ENCODE measurements at regions not wholly inside any gene's neighbourhood (a gene's known extent, or its start where the extent isn't known, plus 50 kb on each side); places are given as distances from the start of the nearest gene placed in this dataset.
"Not testable (repeated sequence)": the region's sequence is repeated elsewhere in the genome, so short reads cannot be mapped to it uniquely, and the experiment has no call there.

GRCh38 chr2:182540252-182540651 is 113.4 kb upstream of the PDE1A start:
- H3K4me3 Mint-ChIP-seq, result no peak overlapping the region
- POLR2A ChIA-PET, result no interaction called here
- CTCF ChIA-PET, result no interaction called here

DNA sequence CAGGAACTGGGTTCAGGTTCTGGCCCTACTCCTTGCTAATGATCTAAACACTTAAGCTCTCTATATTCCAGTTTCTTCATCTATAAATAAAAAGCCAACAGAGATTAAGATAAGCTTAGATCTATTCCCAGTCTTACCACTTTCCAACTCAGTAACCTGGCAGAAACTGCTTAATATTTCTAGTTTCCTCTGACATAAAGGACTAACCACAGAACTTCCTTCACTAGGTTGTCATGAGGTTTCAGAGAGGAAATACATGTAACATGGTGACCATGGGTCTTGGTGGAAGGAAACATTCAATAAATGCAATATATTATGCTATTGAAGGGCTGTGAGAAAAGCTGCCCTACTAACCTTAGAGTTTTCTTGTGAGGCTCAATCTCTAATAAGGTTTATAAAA is 114.4 kb upstream of the PDE1A start:
- ChIA-PET POLR2A (no interaction called here), CTCF (no interaction called here)
- no peak for DNase-seq
- no peak overlapping the region for H3K4me3 Mint-ChIP-seq
- H3K4me1 Mint-ChIP-seq, result no peaks in the 10 kb centered on the region
- H3K27me3 Mint-ChIP-seq, result no peaks in the 10 kb centered on the region
- H3K36me3 Mint-ChIP-seq (ENCODE audit: low read depth), result no peaks in the 10 kb centered on the region
- H3K9me3 Mint-ChIP-seq, result no peaks in the 10 kb centered on the region
- H3K27ac Mint-ChIP-seq, result no peak overlapping the region

More at GRCh38 chr2:182540252-182540651, 113.4 kb upstream of the PDE1A start:
- H3K9me3 Mint-ChIP-seq, result no peaks in the 10 kb centered on the region
- no peaks in the 10 kb centered on the region for H3K36me3 Mint-ChIP-seq (ENCODE audit: low read depth)
- no peak overlapping the region for H3K27ac Mint-ChIP-seq
- H3K27me3 Mint-ChIP-seq, result no peaks in the 10 kb centered on the region
- H3K4me1 Mint-ChIP-seq, result no peaks in the 10 kb centered on the region
- DNase-seq, result no peak

GRCh38 chr2:182542501-182543258 is 115.8 kb upstream of the PDE1A start:
- no peak overlapping the region for H3K27ac Mint-ChIP-seq
- H3K36me3 Mint-ChIP-seq (ENCODE audit: low read depth), result no peaks in the 10 kb centered on the region
- H3K4me1 Mint-ChIP-seq, result no peaks in the 10 kb centered on the region
- ChIA-PET CTCF (no interaction called here), POLR2A (no interaction called here)
- no peak for DNase-seq
- no peak overlapping the region for H3K4me3 Mint-ChIP-seq
- H3K9me3 Mint-ChIP-seq, result no peaks in the 10 kb centered on the region
- H3K27me3 Mint-ChIP-seq, result no peaks in the 10 kb centered on the region

GRCh38 chr2:182543741-182544525 is 117.1 kb upstream of the PDE1A start:
- no peak for DNase-seq
- Mint-ChIP-seq H3K4me1 (no peaks in the 10 kb centered on the region), H3K9me3 (no peaks in the 10 kb centered on the region), H3K27ac (no peak overlapping the region), H3K36me3 (ENCODE audit: low read depth) (no peaks in the 10 kb centered on the region), H3K27me3 (no peaks in the 10 kb centered on the region), H3K4me3 (no peak overlapping the region)
- POLR2A ChIA-PET, result no interaction called here
- CTCF ChIA-PET, result no interaction called here

DNA sequence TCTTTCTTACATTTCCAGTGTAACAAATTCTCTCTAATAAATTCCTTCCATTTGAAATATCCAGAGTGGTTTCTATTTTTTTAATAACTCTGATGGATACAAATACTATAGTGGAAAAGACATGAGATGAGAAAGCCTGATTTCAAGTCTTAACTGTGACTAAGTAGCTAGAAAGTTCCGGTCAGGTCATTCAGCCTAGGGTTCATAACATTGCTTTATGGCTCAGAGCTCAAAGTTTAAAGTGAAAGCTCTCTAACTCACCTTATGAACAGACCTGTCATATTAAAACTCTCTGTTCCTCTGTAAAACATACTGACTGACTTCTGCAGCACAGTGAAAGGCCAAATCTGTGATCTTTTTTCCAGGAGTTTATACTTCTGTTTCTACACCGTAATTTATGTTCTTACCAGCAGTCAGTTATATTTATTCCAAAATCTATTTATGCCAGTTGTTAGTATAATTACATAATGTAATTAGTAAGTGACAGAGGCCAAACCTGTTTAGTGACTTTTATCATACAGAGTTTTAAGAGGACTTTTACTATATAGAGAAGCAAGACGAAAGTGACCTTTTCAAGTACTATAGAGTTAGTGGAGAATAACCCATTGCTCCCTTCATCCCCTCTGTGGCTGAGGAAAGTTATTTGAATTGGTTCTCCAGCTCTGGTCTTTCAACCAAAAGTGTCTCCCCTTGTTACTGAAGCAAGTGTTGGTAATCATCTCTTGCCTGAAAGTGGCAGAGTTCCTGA is 118.8 kb upstream of the PDE1A start:
- ChIA-PET CTCF (no interaction called here), POLR2A (no interaction called here)
- Mint-ChIP-seq H3K9me3 (no peaks in the 10 kb centered on the region), H3K27me3 (no peaks in the 10 kb centered on the region), H3K4me3 (no peak overlapping the region), H3K36me3 (ENCODE audit: low read depth) (no peaks in the 10 kb centered on the region), H3K27ac (no peak overlapping the region), H3K4me1 (no peaks in the 10 kb centered on the region)
- DNase-seq, result no peak

DNA sequence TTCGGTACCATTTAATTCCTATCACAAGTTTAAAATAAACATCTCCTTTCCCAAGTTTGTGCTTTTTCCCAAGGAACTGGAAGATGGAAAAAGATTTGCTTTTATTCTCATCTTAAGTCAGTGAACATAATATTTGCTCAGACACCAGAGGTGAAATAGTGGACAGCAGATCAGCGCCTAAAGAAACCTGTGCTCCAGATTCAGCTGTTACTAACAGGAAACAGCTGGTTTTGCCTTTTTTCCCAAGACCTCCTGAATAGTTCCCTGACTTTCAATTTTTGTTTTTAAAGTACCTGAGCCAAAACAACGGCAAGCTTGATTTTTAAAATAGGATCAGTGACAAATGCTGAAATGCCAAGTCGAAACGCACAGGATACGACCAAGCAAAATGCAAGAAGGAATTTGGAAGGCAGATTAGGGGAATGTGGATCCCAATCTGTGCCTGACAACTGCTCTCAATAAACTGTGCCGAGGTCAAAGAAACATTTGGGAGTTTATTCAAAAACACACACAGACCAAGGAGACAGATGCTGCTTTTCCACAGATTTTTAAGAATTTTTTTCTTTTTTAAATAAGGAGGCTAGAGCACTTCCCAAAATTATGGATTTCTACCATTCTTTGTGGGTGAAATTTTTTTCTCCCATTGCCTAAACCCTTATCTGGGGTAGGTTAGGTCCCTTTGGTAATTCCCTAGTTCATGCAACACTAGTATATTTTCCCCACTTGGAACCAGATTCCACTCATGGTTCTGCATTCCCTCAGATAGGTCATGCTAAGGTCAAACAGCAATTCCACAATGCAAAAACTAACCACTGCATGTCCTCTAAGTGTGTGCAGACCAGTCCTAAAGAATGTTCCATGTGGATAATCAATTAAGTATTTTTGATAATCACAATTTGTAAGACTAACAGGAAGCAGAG is 121.5 kb upstream of the PDE1A start:
- H3K36me3 Mint-ChIP-seq (ENCODE audit: low read depth), result no peaks in the 10 kb centered on the region
- peaks cover 2% of the 10 kb centered on the region for H3K9me3 Mint-ChIP-seq
- no peak overlapping the region for H3K27ac Mint-ChIP-seq
- H3K27me3 Mint-ChIP-seq, result no peaks in the 10 kb centered on the region
- no peak for DNase-seq
- CTCF ChIA-PET, result no interaction called here
- H3K4me1 Mint-ChIP-seq, result no peaks in the 10 kb centered on the region
- POLR2A ChIA-PET, result no interaction called here
- no peak overlapping the region for H3K4me3 Mint-ChIP-seq

DNA sequence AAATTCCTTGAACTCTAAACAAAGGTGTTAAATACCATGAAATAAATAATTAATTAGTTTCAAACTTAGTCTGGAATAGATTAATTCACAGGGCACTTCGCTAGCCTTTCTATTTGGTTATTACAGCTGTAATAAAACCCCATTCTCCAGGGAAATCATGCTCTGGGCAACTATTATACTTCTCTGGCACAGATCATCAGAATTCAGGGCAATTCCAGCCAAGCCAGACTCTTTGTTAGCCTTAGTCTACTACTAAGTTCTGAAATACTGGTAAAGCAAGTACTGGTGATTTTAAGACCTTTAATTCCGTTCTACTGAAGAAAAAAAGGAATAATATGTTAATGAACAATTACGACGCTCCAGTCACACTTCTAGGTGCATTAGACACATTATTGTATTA is 123.4 kb upstream of the PDE1A start:
- ChIA-PET POLR2A (no interaction called here), CTCF (no interaction called here)
- Mint-ChIP-seq H3K36me3 (ENCODE audit: low read depth) (no peaks in the 10 kb centered on the region), H3K27ac (no peak overlapping the region), H3K4me3 (no peak overlapping the region), H3K4me1 (no peaks in the 10 kb centered on the region), H3K27me3 (no peaks in the 10 kb centered on the region), H3K9me3 (peaks cover 2% of the 10 kb centered on the region)
- DNase-seq, result no peak

GRCh38 chr2:182552232-182552631 is 125.4 kb upstream of the PDE1A start:
- POLR2A ChIA-PET, result not testable (repeated sequence)

GRCh38 chr2:182552785-182553184 is 125.9 kb upstream of the PDE1A start:
- DNase-seq; H3K27me3 Mint-ChIP-seq; H3K27ac Mint-ChIP-seq; H3K4me1 Mint-ChIP-seq; H3K4me3 Mint-ChIP-seq; H3K36me3 Mint-ChIP-seq (ENCODE audit: low read depth); H3K9me3 Mint-ChIP-seq; POLR2A ChIA-PET; CTCF ChIA-PET: not testable (repeated sequence)

More at GRCh38 chr2:182552232-182552631, 125.4 kb upstream of the PDE1A start:
- H3K4me1 Mint-ChIP-seq; H3K27ac Mint-ChIP-seq; DNase-seq; H3K4me3 Mint-ChIP-seq; H3K36me3 Mint-ChIP-seq (ENCODE audit: low read depth); H3K27me3 Mint-ChIP-seq; H3K9me3 Mint-ChIP-seq; CTCF ChIA-PET: not testable (repeated sequence)

DNA sequence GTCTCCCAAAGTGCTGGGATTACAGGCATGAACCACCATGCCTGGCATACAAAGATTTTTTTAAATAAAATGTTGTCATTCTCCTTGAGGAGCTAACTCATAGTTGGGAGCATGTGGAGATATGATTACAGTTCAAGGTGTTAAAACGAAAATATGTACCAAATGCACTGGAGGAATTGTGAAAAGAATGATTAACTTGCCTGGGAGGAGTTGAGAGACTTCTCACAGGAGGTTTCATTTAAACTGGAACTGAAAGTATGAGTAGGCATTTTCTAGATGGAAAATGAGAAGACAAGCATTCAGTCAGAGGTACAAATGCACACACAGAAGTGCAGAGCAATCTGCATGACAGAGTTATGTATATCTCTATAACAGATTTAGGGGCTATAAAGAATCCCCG is 126.6 kb upstream of the PDE1A start:
- Mint-ChIP-seq H3K27me3 (no peaks in the 10 kb centered on the region), H3K4me3 (no peak overlapping the region), H3K27ac (no peak overlapping the region), H3K4me1 (no peaks in the 10 kb centered on the region), H3K36me3 (ENCODE audit: low read depth) (no peaks in the 10 kb centered on the region), H3K9me3 (peaks cover 2% of the 10 kb centered on the region)
- no peak for DNase-seq
- ChIA-PET POLR2A (no interaction called here), CTCF (no interaction called here)

- Mint-ChIP-seq H3K9me3 (peaks cover 2% of the 10 kb centered on the region), H3K27ac (no peak overlapping the region), H3K4me3 (no peak overlapping the region), H3K36me3 (ENCODE audit: low read depth) (no peaks in the 10 kb centered on the region), H3K27me3 (no peaks in the 10 kb centered on the region), H3K4me1 (no peaks in the 10 kb centered on the region)
- ChIA-PET POLR2A (no interaction called here), CTCF (no interaction called here)
- no peak for DNase-seq
Measured at GRCh38 chr2:182554950-182555349, 128.1 kb upstream of the PDE1A start.

DNA sequence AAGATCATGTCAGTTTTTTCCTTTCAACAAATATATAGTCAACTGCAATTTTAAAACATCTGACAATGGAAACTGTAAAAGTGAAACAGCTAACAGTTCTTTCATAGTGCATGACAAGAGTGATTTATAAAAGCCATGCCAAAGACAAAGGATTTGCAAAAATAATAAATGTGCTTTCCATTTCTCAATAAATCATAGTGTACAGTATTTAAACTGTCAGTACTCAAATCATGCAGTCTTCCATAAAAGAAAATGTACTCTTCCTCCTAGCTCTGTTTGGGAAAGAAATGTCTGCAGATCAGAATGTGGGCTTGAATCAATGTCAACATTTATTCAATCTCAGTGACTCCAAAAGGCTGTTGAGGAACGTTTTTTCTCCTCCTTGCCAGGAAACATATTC is 131.7 kb upstream of the PDE1A start:
- no peak overlapping the region for H3K4me3 Mint-ChIP-seq
- H3K36me3 Mint-ChIP-seq (ENCODE audit: low read depth), result no peaks in the 10 kb centered on the region
- ChIA-PET POLR2A (no interaction called here), CTCF (no interaction called here)
- DNase-seq, result no peak
- no peaks in the 10 kb centered on the region for H3K9me3 Mint-ChIP-seq
- H3K27ac Mint-ChIP-seq, result no peak overlapping the region
- H3K4me1 Mint-ChIP-seq, result no peaks in the 10 kb centered on the region
- H3K27me3 Mint-ChIP-seq, result no peaks in the 10 kb centered on the region

GRCh38 chr2:182559623-182560022 is 132.8 kb upstream of the PDE1A start:
- H3K27ac Mint-ChIP-seq, result no peak overlapping the region
- no peaks in the 10 kb centered on the region for H3K9me3 Mint-ChIP-seq
- DNase-seq, result no peak
- POLR2A ChIA-PET, result no interaction called here
- no peaks in the 10 kb centered on the region for H3K4me1 Mint-ChIP-seq
- no peak overlapping the region for H3K4me3 Mint-ChIP-seq
- no peaks in the 10 kb centered on the region for H3K27me3 Mint-ChIP-seq
- CTCF ChIA-PET, result no interaction called here
- no peaks in the 10 kb centered on the region for H3K36me3 Mint-ChIP-seq (ENCODE audit: low read depth)

Data from activated CD4-positive, alpha-beta memory T cell treated with anti-CD3 and anti-CD28 coated beads, Interleukin-2, amount 10 ng/mL, durations not matched to agents 7 days and 5 days (primary cell).